ENCODE measurements at regions not wholly inside any gene's neighbourhood (a gene's known extent, or its start where the extent isn't known, plus 50 kb on each side); places are given as distances from the start of the nearest gene placed in this dataset.

DNA sequence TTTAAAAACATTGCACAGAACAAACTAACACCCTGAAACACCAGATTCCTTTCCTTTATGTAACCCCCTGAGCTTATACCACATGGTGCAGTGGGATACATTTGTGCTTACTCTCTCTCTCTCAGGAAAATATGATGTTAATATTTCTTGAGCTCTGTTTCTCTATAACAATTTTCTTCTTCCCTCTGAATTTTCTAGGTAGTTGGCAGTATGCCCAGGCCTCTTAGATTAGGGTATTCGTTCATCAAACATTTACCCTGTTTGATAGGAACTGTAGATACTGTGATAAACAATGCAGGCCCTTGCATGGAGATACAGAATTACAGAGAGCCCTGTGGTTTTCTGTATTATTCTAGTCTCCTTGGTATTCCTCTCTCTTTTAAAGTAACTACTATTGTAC, 567.8 kb downstream of the IPMK start:
- H3K27ac ChIP-seq: no peak overlapping the region
- no peak for TF ChIP-seq ZFX (IDR thresholded peaks at IDR 0.05)
- no peak for TF ChIP-seq CTCF (conservative IDR thresholded peaks at IDR 0.05)

DNA sequence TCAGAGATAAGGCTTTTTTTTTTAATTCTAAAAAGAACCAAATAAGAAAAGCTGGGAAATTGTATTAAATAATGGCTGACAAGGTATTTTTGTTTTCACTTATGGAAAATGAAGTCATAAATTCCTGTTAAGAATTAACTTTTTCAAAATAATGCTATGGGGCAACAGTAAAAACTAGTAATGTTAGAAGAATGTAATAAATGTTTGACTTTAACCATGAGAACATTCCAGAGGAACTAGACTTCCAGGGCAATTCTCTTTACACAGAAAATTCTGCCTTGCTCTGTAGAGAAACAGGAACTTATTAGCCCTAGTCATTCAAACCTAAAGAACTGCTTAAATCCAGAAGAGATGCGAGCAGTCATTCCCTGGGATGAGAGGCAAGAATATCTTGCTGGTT, 571.1 kb downstream of the IPMK start:
- no peak overlapping the region for H3K27ac ChIP-seq
- TF ChIP-seq ZFX (IDR thresholded peaks at IDR 0.05) (no peak), CTCF (conservative IDR thresholded peaks at IDR 0.05) (no peak)

- H3K27ac ChIP-seq: no peak overlapping the region
- TF ChIP-seq CTCF (conservative IDR thresholded peaks at IDR 0.05) (no peak), ZFX (IDR thresholded peaks at IDR 0.05) (no peak)
These were observed 572.6 kb downstream of the IPMK start for GRCh38 chr10:57694956-57695608.

DNA sequence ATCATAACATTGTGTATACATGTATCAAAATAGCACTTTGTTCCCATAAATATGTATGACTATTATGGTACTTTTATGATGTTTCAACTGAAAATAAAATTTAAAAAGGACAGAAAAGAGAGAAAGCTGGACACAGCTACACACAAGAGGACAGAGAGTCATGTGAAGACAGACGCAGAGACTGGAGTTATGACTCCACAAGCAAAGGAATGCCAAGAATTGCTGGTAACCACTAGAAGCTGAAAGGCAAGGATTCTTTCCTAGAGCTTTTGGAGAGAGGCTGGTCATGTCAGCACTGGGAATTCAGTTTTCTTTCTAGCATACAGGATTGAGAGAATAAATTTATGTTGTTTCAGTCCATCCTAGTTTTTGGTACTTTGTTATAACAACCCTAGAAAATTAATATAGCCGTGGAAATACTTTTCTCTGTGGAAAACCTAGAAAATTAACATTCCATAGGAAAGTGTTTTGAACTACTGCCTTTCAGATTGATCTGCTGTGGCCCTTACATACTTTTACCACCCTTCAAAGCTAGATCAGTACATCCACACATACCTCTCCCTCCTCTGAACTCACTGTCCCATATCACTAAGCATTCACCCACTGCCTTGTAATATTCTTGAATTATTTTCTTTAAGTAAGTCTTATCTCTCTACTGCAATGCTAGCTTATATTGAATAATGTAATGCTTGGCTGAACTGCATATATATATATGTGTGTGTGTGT, 575.3 kb downstream of the IPMK start:
- no peak for TF ChIP-seq CTCF (conservative IDR thresholded peaks at IDR 0.05)
- no peak for TF ChIP-seq ZFX (IDR thresholded peaks at IDR 0.05)
- no peak overlapping the region for H3K27ac ChIP-seq

- H3K27ac ChIP-seq: no peak overlapping the region
- TF ChIP-seq ZFX (IDR thresholded peaks at IDR 0.05): no peak
- TF ChIP-seq CTCF (conservative IDR thresholded peaks at IDR 0.05): no peak
These were observed 577.9 kb downstream of the IPMK start for GRCh38 chr10:57689596-57690297.

DNA sequence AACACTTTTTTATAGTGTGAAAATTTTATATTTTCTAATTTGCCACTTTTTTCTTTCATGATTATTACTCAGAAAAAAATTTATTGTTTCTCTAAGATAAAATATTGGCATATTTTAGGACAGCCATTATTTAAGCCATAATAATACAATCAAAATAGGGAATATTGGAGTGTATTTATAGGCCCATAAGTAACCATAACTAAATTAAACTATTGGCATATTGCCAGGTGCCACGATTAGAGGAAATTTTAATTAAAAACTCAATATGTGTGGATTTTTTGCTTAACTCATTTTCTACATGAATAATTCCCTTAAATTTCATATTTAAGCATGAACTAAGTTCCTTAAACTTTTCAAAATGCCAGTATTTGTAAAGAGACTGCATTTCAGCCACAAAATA, 587.8 kb downstream of the IPMK start:
- TF ChIP-seq CTCF (conservative IDR thresholded peaks at IDR 0.05): no peak
- no peak for TF ChIP-seq ZFX (IDR thresholded peaks at IDR 0.05)
- no peak overlapping the region for H3K27ac ChIP-seq

- no peak for TF ChIP-seq CTCF (conservative IDR thresholded peaks at IDR 0.05)
- TF ChIP-seq ZFX (IDR thresholded peaks at IDR 0.05): no peak
- no peak overlapping the region for H3K27ac ChIP-seq
These were observed 592.6 kb downstream of the IPMK start for GRCh38 chr10:57675125-57675524.
